HG03108 (cell line): ENCODE measurements at regions not wholly inside any gene's neighbourhood (a gene's known extent, or its start where the extent isn't known, plus 50 kb on each side); places are given as distances from the start of the nearest gene placed in this dataset.
"Not testable (repeated sequence)": the region's sequence is repeated elsewhere in the genome, so short reads cannot be mapped to it uniquely, and the experiment has no call there.

Experiments
- ATAC-seq: cut with Tn5 transposase; IDR thresholded peaks from one replicate; pipeline ENCODE4 v1.9.1; 2021; ENCODE audit warnings: moderate library complexity; ENCODE audit not compliant: unreplicated experiment

GRCh38 chr13:73544175-73544574 is 485.4 kb downstream of the KLF5 start:
- ATAC-seq: no peak

GRCh38 chr13:73542446-73542845 is 483.6 kb downstream of the KLF5 start:
- no peak for ATAC-seq

GRCh38 chr13:73536865-73537264 is 478.1 kb downstream of the KLF5 start:
- ATAC-seq: no peak

- ATAC-seq: no peak
Observed at GRCh38 chr13:73535341-73535740, 476.5 kb downstream of the KLF5 start.

- ATAC-seq: no peak
Observed at GRCh38 chr13:73532987-73533510, 474.2 kb downstream of the KLF5 start.

- ATAC-seq: no peak
Observed at GRCh38 chr13:73532582-73532981, 473.8 kb downstream of the KLF5 start.

- ATAC-seq: no peak
Observed at GRCh38 chr13:73531014-73531413, 472.2 kb downstream of the KLF5 start.

- ATAC-seq: no peak
Observed at GRCh38 chr13:73522937-73523336, 464.1 kb downstream of the KLF5 start.

GRCh38 chr13:73521985-73522524 is 463.2 kb downstream of the KLF5 start:
- ATAC-seq: no peak

GRCh38 chr13:73521290-73521624 is 462.5 kb downstream of the KLF5 start:
- no peak for ATAC-seq

- ATAC-seq: no peak
Observed at GRCh38 chr13:73520566-73521289, 461.9 kb downstream of the KLF5 start.

GRCh38 chr13:73520135-73520534 is 461.3 kb downstream of the KLF5 start:
- ATAC-seq: not testable (repeated sequence)

- no peak for ATAC-seq
Observed at GRCh38 chr13:73519396-73520116, 460.8 kb downstream of the KLF5 start.

- no peak for ATAC-seq
Observed at GRCh38 chr13:73517766-73518165, 459.0 kb downstream of the KLF5 start.

GRCh38 chr13:73516731-73517130 is 457.9 kb downstream of the KLF5 start:
- ATAC-seq: no peak

- ATAC-seq: no peak
Observed at GRCh38 chr13:73514208-73514607, 455.4 kb downstream of the KLF5 start.

- no peak for ATAC-seq
Observed at GRCh38 chr13:73513751-73514150, 454.9 kb downstream of the KLF5 start.

- ATAC-seq: no peak
Observed at GRCh38 chr13:73508841-73509240, 450.0 kb downstream of the KLF5 start.

- ATAC-seq: no peak
Observed at GRCh38 chr13:73505376-73505890, 446.6 kb downstream of the KLF5 start.

GRCh38 chr13:73499695-73500094 is 440.9 kb downstream of the KLF5 start:
- ATAC-seq: no peak

GRCh38 chr13:73497430-73497829 is 438.6 kb downstream of the KLF5 start:
- ATAC-seq: no peak

GRCh38 chr13:73496711-73497110 is 437.9 kb downstream of the KLF5 start:
- ATAC-seq: no peak
